ENCODE measurements at regions not wholly inside any gene's neighbourhood (a gene's known extent, or its start where the extent isn't known, plus 50 kb on each side); places are given as distances from the start of the nearest gene placed in this dataset.

DNA sequence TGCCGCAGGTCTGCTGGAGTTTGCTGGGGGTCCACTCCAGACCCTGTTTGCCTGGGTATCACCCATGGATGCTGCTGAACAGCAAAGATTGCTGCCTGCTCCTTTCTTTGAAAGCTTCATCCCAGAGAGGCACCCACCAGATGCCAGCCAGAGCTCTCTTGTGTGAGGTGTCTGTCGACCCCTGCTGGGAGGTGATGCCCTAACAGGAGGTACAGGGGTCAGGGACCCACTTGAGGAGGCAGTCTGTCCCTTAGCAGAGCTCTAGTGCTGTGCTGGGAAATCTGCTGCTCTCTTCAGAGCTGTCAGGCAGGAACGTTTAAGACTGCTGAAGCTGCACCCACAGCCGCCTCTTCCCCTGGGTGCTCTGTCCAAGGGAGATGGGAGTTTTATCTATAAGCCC is 162.7 kb downstream of the NAF1 start:
- no peaks in the 10 kb centered on the region for H3K27me3 ChIP-seq (ENCODE audit: control insufficient read depth, insufficient read depth, low read length)
- no peaks in the 10 kb centered on the region for H3K9me3 ChIP-seq (ENCODE audit: control insufficient read depth, insufficient read depth, low read depth, low read length)
- H3K4me1 ChIP-seq (ENCODE audit: control insufficient read depth, extremely low read depth, insufficient read depth, low read length) = no peaks in the 10 kb centered on the region
- no peaks in the 10 kb centered on the region for H3K36me3 ChIP-seq (ENCODE audit: control insufficient read depth, insufficient read depth, low read length)
- no peaks in the 10 kb centered on the region for H4K20me1 ChIP-seq (ENCODE audit: control insufficient read depth, extremely low read depth, insufficient read depth, low read length)
- H3K79me2 ChIP-seq (ENCODE audit: control insufficient read depth, insufficient read depth, low read length) = no peaks in the 10 kb centered on the region
- no peak overlapping the region for H3K27ac ChIP-seq (ENCODE audit: insufficient read depth, low read length)
- no peak overlapping the region for H3K4me2 ChIP-seq (ENCODE audit: extremely low read depth, insufficient read depth, low read length)
- DNase-seq (ENCODE audit: low read depth in 2 of 2) = no peak
- H2AFZ ChIP-seq (ENCODE audit: low read length) = no peak overlapping the region
- H3K9ac ChIP-seq (ENCODE audit: insufficient read depth, low read length) = no peak overlapping the region
- H3K4me3 ChIP-seq (replicated peaks in 1 of 4; ENCODE audit: control extremely low read depth in 1 of 4, insufficient read depth in 1 of 4, low read depth in 3 of 4, low read length in 4 of 4) = no peak overlapping the region
- TF ChIP-seq, protein P1, sequence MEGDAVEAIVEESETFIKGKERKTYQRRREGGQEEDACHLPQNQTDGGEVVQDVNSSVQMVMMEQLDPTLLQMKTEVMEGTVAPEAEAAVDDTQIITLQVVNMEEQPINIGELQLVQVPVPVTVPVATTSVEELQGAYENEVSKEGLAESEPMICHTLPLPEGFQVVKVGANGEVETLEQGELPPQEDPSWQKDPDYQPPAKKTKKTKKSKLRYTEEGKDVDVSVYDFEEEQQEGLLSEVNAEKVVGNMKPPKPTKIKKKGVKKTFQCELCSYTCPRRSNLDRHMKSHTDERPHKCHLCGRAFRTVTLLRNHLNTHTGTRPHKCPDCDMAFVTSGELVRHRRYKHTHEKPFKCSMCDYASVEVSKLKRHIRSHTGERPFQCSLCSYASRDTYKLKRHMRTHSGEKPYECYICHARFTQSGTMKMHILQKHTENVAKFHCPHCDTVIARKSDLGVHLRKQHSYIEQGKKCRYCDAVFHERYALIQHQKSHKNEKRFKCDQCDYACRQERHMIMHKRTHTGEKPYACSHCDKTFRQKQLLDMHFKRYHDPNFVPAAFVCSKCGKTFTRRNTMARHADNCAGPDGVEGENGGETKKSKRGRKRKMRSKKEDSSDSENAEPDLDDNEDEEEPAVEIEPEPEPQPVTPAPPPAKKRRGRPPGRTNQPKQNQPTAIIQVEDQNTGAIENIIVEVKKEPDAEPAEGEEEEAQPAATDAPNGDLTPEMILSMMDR (conservative IDR thresholded peaks at IDR 0.05 in 1 of 2, IDR thresholded peaks at IDR 0.05 in 1 of 2; ENCODE audit: low read depth in 1 of 2, low read length in 2 of 2) = no peak
- no peak for TF ChIP-seq EZH2 (IDR thresholded peaks at IDR 0.05; ENCODE audit: low read length, missing control alignments)

DNA sequence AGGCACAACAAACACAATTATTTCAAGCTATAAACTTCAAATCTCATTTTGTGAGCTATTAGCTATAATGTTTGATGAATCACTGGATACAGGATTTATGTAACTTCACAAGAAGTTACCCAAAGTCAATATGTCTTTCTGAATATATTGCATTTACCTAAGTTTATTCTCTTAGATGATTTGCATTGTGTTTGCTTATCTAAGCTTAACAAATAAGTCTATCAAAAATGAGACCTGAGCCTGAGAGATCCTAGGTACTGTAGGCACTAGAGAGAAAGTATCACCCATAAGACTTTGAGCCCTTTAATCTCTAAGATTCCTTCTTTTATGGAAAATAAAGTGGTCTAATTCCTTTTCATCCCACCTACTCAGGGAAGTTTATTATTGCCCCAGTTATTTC is 178.2 kb downstream of the NAF1 start:
- Histone ChIP-seq H3K9me3 (ENCODE audit: control insufficient read depth, insufficient read depth, low read depth, low read length) (no peaks in the 10 kb centered on the region), H2AFZ (ENCODE audit: low read length) (no peak overlapping the region), H3K27me3 (ENCODE audit: control insufficient read depth, insufficient read depth, low read length) (no peaks in the 10 kb centered on the region), H3K27ac (ENCODE audit: insufficient read depth, low read length) (no peak overlapping the region), H4K20me1 (ENCODE audit: control insufficient read depth, extremely low read depth, insufficient read depth, low read length) (no peaks in the 10 kb centered on the region), H3K9ac (ENCODE audit: insufficient read depth, low read length) (no peak overlapping the region), H3K4me2 (ENCODE audit: extremely low read depth, insufficient read depth, low read length) (no peak overlapping the region), H3K4me1 (ENCODE audit: control insufficient read depth, extremely low read depth, insufficient read depth, low read length) (no peaks in the 10 kb centered on the region), H3K4me3 (replicated peaks in 1 of 4; ENCODE audit: control extremely low read depth in 1 of 4, insufficient read depth in 1 of 4, low read depth in 3 of 4, low read length in 4 of 4) (no peak overlapping the region), H3K36me3 (ENCODE audit: control insufficient read depth, insufficient read depth, low read length) (no peaks in the 10 kb centered on the region), H3K79me2 (ENCODE audit: control insufficient read depth, insufficient read depth, low read length) (no peaks in the 10 kb centered on the region)
- TF ChIP-seq EZH2 (IDR thresholded peaks at IDR 0.05; ENCODE audit: low read length, missing control alignments) = no peak
- TF ChIP-seq, protein P1 (conservative IDR thresholded peaks at IDR 0.05 in 1 of 2, IDR thresholded peaks at IDR 0.05 in 1 of 2; ENCODE audit: low read depth in 1 of 2, low read length in 2 of 2) = no peak
- no peak for DNase-seq (ENCODE audit: low read depth in 2 of 2)

DNA sequence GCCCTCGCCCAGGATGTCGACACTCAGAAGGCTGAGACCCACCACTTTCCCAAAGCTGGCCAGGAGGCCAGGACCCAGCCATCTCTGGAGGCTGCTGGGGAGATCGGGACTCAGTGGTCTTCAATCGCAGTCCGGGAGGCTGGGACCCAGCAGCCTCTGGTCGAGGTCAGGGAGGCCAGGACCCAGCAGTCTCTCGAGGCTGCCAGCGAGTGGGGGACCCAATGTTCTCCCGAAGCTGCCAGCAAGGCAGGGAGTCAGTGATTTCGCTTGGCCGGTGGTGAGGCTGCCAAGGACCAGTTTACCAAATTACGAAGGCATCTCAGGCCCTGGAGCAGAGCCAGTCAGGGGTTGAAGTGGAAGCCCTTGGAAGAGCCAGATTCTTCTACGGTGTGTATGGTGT is 181.6 kb downstream of the NAF1 start:
- Histone ChIP-seq H3K36me3 (ENCODE audit: control insufficient read depth, insufficient read depth, low read length) (no peaks in the 10 kb centered on the region), H3K9me3 (ENCODE audit: control insufficient read depth, insufficient read depth, low read depth, low read length) (no peaks in the 10 kb centered on the region), H3K27ac (ENCODE audit: insufficient read depth, low read length) (no peak overlapping the region), H3K27me3 (ENCODE audit: control insufficient read depth, insufficient read depth, low read length) (no peaks in the 10 kb centered on the region), H3K9ac (ENCODE audit: insufficient read depth, low read length) (no peak overlapping the region), H4K20me1 (ENCODE audit: control insufficient read depth, extremely low read depth, insufficient read depth, low read length) (no peaks in the 10 kb centered on the region), H3K79me2 (ENCODE audit: control insufficient read depth, insufficient read depth, low read length) (no peaks in the 10 kb centered on the region), H2AFZ (ENCODE audit: low read length) (no peak overlapping the region), H3K4me3 (replicated peaks in 1 of 4; ENCODE audit: control extremely low read depth in 1 of 4, insufficient read depth in 1 of 4, low read depth in 3 of 4, low read length in 4 of 4) (no peak overlapping the region), H3K4me1 (ENCODE audit: control insufficient read depth, extremely low read depth, insufficient read depth, low read length) (no peaks in the 10 kb centered on the region), H3K4me2 (ENCODE audit: extremely low read depth, insufficient read depth, low read length) (no peak overlapping the region)
- TF ChIP-seq EZH2 (IDR thresholded peaks at IDR 0.05; ENCODE audit: low read length, missing control alignments) = no peak
- TF ChIP-seq, protein P1 (conservative IDR thresholded peaks at IDR 0.05 in 1 of 2, IDR thresholded peaks at IDR 0.05 in 1 of 2; ENCODE audit: low read depth in 1 of 2, low read length in 2 of 2) = no peak
- no peak for DNase-seq (ENCODE audit: low read depth in 2 of 2)
